Astrocyte (in vitro differentiated cells and primary cell): ENCODE measurements at regions not wholly inside any gene's neighbourhood (a gene's known extent, or its start where the extent isn't known, plus 50 kb on each side); places are given as distances from the start of the nearest gene placed in this dataset.

Experiments
- DNase-seq: peaks from one replicate; pipeline ENCODE4 v3.0.0-alpha.2; 2010; ENCODE audit warnings: low read depth
- FAIRE-seq: peaks from 2 replicates; lab custom pipeline; 2011; peaks lifted over from hg19 to GRCh38; lab: Jason Lieb, UNC
- H2AFZ ChIP-seq: 2 replicates; pipeline ENCODE4 v1.6.0; 2012; ENCODE audit warnings: low read depth, low read length, inconsistent platforms
- H3K27ac ChIP-seq: 2 replicates; pipeline ENCODE4 v1.5.1; 2011; ENCODE audit warnings: low read depth, low read length, inconsistent platforms
- H3K27me3 ChIP-seq: 2 replicates; pipeline ENCODE4 v1.6.0; 2011; ENCODE audit warnings: low read length, inconsistent platforms; ENCODE audit not compliant: insufficient read depth
- H3K36me3 ChIP-seq: 2 replicates; pipeline ENCODE4 v1.5.1; 2011; ENCODE audit warnings: low read length, inconsistent platforms; ENCODE audit not compliant: insufficient read depth
- H3K4me1 ChIP-seq: 2 replicates; pipeline ENCODE4 v1.5.1; 2011; ENCODE audit warnings: low read length, inconsistent platforms; ENCODE audit not compliant: insufficient read depth
- H3K4me2 ChIP-seq: 2 replicates; pipeline ENCODE4 v1.6.0; 2012; ENCODE audit warnings: low read length, inconsistent platforms
- H3K4me3 ChIP-seq: 2 replicates; pipeline ENCODE4 v1.5.1; 2011; ENCODE audit warnings: low read depth, mild to moderate bottlenecking, low read length, inconsistent platforms; ENCODE audit not compliant: insufficient read depth
- H3K79me2 ChIP-seq: 2 replicates; pipeline ENCODE4 v1.6.0; 2012; ENCODE audit warnings: mild to moderate bottlenecking, low read length, inconsistent platforms; ENCODE audit not compliant: insufficient read depth
- H3K9ac ChIP-seq: 2 replicates; pipeline ENCODE4 v1.6.0; 2012; ENCODE audit warnings: mild to moderate bottlenecking, low read length, inconsistent platforms
- H3K9me3 ChIP-seq: 2 replicates; pipeline ENCODE4 v1.5.1; 2012; ENCODE audit warnings: low read depth, mild to moderate bottlenecking, low read length, inconsistent platforms; ENCODE audit not compliant: insufficient read depth
- H4K20me1 ChIP-seq: 2 replicates; pipeline ENCODE4 v1.6.0; 2012; ENCODE audit warnings: low read length, inconsistent platforms; ENCODE audit not compliant: insufficient read depth
- H3K27ac Mint-ChIP-seq: one replicate; pipeline ENCODE4 v1.8.0; 2021; ENCODE audit warnings: mild to moderate bottlenecking, mixed read lengths; ENCODE audit not compliant: unreplicated experiment
- H3K27me3 Mint-ChIP-seq: one replicate; pipeline ENCODE4 v1.8.0; 2021; ENCODE audit warnings: low read depth, mixed read lengths; ENCODE audit not compliant: unreplicated experiment
- H3K36me3 Mint-ChIP-seq: one replicate; pipeline ENCODE4 v1.8.0; 2021; ENCODE audit warnings: low read depth, mixed read lengths; ENCODE audit not compliant: unreplicated experiment
- H3K4me1 Mint-ChIP-seq: one replicate; pipeline ENCODE4 v1.8.0; 2021; ENCODE audit warnings: low read depth, mixed read lengths; ENCODE audit not compliant: unreplicated experiment
- H3K4me3 Mint-ChIP-seq: one replicate; pipeline ENCODE4 v1.8.0; 2021; ENCODE audit warnings: mild to moderate bottlenecking, moderate library complexity, mixed read lengths; ENCODE audit not compliant: unreplicated experiment
- H3K9me3 Mint-ChIP-seq: one replicate; pipeline ENCODE4 v1.8.0; 2021; ENCODE audit warnings: mild to moderate bottlenecking, mixed read lengths; ENCODE audit not compliant: unreplicated experiment
- EZH2 ChIP-seq: IDR thresholded peaks from 2 replicates; pipeline ENCODE4 v1.6.1; 2012; ENCODE audit warnings: mild to moderate bottlenecking, low read length, inconsistent platforms; ENCODE audit not compliant: insufficient read depth
- TF ChIP-seq, protein P1 (sequence below): IDR thresholded peaks from 2 replicates; pipeline ENCODE4 v1.5.1; 2011; ENCODE audit warnings: low read depth, mild to moderate bottlenecking, inconsistent platforms, low read length, moderate library complexity; ENCODE audit not compliant: insufficient read depth

DNA sequence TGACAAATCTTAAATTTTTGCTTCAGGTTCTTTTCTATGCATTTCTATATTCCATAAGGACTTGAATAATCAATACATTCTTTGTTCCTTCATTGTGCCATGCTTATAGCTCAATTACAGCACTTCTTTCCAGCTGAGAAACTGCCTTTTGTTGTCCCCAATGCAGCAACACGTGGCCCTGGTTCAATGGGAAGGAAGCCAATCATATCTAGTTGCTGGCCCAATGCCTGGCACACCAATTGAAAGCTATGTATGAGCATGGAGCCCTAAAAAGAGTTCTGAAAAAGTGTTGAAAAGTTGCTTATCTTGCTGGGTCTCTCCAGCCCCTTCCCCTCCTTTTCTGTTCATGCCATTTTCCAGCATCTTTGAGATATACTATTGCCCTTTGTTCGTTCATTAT, 448.0 kb upstream of the FAT3 start:
- DNase-seq (no peak), FAIRE-seq (no peak)
- H3K79me2 ChIP-seq: no peaks in the 10 kb centered on the region
- Mint-ChIP-seq H3K36me3 (peaks cover 2% of the 10 kb centered on the region), H3K4me3 (no peak overlapping the region), H3K9me3 (no peaks in the 10 kb centered on the region), H3K27ac (no peak overlapping the region), H3K27me3 (no peaks in the 10 kb centered on the region), H3K4me1 (no peaks in the 10 kb centered on the region)
- no peak overlapping the region for H3K4me3 ChIP-seq
- TF ChIP-seq, protein P1, sequence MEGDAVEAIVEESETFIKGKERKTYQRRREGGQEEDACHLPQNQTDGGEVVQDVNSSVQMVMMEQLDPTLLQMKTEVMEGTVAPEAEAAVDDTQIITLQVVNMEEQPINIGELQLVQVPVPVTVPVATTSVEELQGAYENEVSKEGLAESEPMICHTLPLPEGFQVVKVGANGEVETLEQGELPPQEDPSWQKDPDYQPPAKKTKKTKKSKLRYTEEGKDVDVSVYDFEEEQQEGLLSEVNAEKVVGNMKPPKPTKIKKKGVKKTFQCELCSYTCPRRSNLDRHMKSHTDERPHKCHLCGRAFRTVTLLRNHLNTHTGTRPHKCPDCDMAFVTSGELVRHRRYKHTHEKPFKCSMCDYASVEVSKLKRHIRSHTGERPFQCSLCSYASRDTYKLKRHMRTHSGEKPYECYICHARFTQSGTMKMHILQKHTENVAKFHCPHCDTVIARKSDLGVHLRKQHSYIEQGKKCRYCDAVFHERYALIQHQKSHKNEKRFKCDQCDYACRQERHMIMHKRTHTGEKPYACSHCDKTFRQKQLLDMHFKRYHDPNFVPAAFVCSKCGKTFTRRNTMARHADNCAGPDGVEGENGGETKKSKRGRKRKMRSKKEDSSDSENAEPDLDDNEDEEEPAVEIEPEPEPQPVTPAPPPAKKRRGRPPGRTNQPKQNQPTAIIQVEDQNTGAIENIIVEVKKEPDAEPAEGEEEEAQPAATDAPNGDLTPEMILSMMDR: no peak
- no peak for TF ChIP-seq EZH2
- no peaks in the 10 kb centered on the region for H3K27me3 ChIP-seq
- H3K4me2 ChIP-seq: no peak overlapping the region
- no peak overlapping the region for H3K27ac ChIP-seq
- no peak overlapping the region for H2AFZ ChIP-seq
- no peaks in the 10 kb centered on the region for H4K20me1 ChIP-seq
- no peaks in the 10 kb centered on the region for H3K36me3 ChIP-seq
- H3K4me1 ChIP-seq: no peaks in the 10 kb centered on the region
- H3K9me3 ChIP-seq: peaks cover 5% of the 10 kb centered on the region
- no peak overlapping the region for H3K9ac ChIP-seq

- no peak overlapping the region for H2AFZ ChIP-seq
- H3K9me3 ChIP-seq: peaks cover 5% of the 10 kb centered on the region
- no peak overlapping the region for H3K27ac Mint-ChIP-seq
- H3K27ac ChIP-seq: no peak overlapping the region
- no peak overlapping the region for H3K4me2 ChIP-seq
- TF ChIP-seq, protein P1: no peak
- TF ChIP-seq EZH2: no peak
- H3K4me1 Mint-ChIP-seq: peaks cover 3% of the 10 kb centered on the region
- no peaks in the 10 kb centered on the region for H3K27me3 ChIP-seq
- no peaks in the 10 kb centered on the region for H4K20me1 ChIP-seq
- no peak for FAIRE-seq
- H3K9me3 Mint-ChIP-seq: no peaks in the 10 kb centered on the region
- no peaks in the 10 kb centered on the region for H3K4me1 ChIP-seq
- H3K79me2 ChIP-seq: no peaks in the 10 kb centered on the region
- H3K4me3 ChIP-seq: no peak overlapping the region
- H3K36me3 ChIP-seq: no peaks in the 10 kb centered on the region
- DNase-seq: no peak
- peaks cover 2% of the 10 kb centered on the region for H3K36me3 Mint-ChIP-seq
- no peak overlapping the region for H3K9ac ChIP-seq
- no peaks in the 10 kb centered on the region for H3K27me3 Mint-ChIP-seq
- H3K4me3 Mint-ChIP-seq: no peak overlapping the region
Measured at GRCh38 chr11:91773090-91773489, 451.5 kb upstream of the FAT3 start.

DNA sequence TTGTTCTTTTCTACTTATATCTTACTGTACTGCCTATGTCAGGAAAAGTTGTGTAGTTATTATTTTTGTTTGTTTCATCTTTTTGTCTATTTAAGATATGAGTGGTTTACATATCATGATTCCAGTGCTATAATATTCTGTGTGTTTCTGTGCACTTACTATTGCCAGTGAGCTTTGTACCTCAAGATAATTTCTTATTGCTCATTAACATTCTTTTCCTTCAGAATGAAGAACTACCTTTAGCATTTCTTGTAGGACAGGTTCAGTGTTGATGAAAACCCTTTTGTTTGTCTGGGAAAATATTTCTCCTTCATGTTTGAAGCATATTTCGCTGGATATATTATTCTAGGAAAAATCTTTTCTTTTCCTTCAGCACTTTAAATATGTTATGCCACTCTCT, 452.7 kb upstream of the FAT3 start:
- H3K79me2 ChIP-seq: no peaks in the 10 kb centered on the region
- H3K9me3 ChIP-seq: peaks cover 5% of the 10 kb centered on the region
- TF ChIP-seq, protein P1: no peak
- TF ChIP-seq EZH2: no peak
- no peaks in the 10 kb centered on the region for H3K27me3 Mint-ChIP-seq
- H3K27me3 ChIP-seq: no peaks in the 10 kb centered on the region
- H3K27ac ChIP-seq: no peak overlapping the region
- H3K4me3 ChIP-seq: no peak overlapping the region
- H3K4me1 Mint-ChIP-seq: peaks cover 3% of the 10 kb centered on the region
- no peaks in the 10 kb centered on the region for H3K4me1 ChIP-seq
- H3K36me3 Mint-ChIP-seq: peaks cover 2% of the 10 kb centered on the region
- H2AFZ ChIP-seq: no peak overlapping the region
- DNase-seq (no peak), FAIRE-seq (no peak)
- no peak overlapping the region for H3K4me3 Mint-ChIP-seq
- H3K36me3 ChIP-seq: no peaks in the 10 kb centered on the region
- no peak overlapping the region for H3K4me2 ChIP-seq
- H3K27ac Mint-ChIP-seq: no peak overlapping the region
- no peaks in the 10 kb centered on the region for H3K9me3 Mint-ChIP-seq
- no peak overlapping the region for H3K9ac ChIP-seq
- no peaks in the 10 kb centered on the region for H4K20me1 ChIP-seq
